NCI-H146 (cell line): ENCODE measurements at regions not wholly inside any gene's neighbourhood (a gene's known extent, or its start where the extent isn't known, plus 50 kb on each side); places are given as distances from the start of the nearest gene placed in this dataset.
"Not testable (repeated sequence)": the region's sequence is repeated elsewhere in the genome, so short reads cannot be mapped to it uniquely, and the experiment has no call there.

Experiments used
- DNase-seq: peaks from one replicate; lab custom pipeline; 2025; lab: John Stamatoyannopoulos, UW

- peak; percentile 91 for DNase-seq
Observed at GRCh38 chr6:63441266-63441956, 121.6 kb upstream of the LGSN start.

GRCh38 chr6:63442870-63443269 lies 123.1 kb upstream of the LGSN start:
- no peak for DNase-seq

- no peak for DNase-seq
Observed at GRCh38 chr6:63444768-63445167, 125.0 kb upstream of the LGSN start.

GRCh38 chr6:63446405-63446804 lies 125.9 kb upstream of the LOC128125822 start:
- DNase-seq = no peak

- no peak for DNase-seq
Observed at GRCh38 chr6:63447134-63447533, 125.1 kb upstream of the LOC128125822 start.

- DNase-seq = no peak
Observed at GRCh38 chr6:63448229-63448628, 124.1 kb upstream of the LOC128125822 start.

- DNase-seq = no peak
Observed at GRCh38 chr6:63449714-63450113, 122.6 kb upstream of the LOC128125822 start.

- DNase-seq = no peak
Observed at GRCh38 chr6:63451238-63451637, 121.0 kb upstream of the LOC128125822 start.

- DNase-seq = no peak
Observed at GRCh38 chr6:63452125-63452524, 120.2 kb upstream of the LOC128125822 start.

GRCh38 chr6:63456734-63457133 lies 115.5 kb upstream of the LOC128125822 start:
- no peak for DNase-seq

GRCh38 chr6:63458480-63459115 lies 113.7 kb upstream of the LOC128125822 start:
- no peak for DNase-seq

GRCh38 chr6:63459814-63460213 lies 112.5 kb upstream of the LOC128125822 start:
- DNase-seq = no peak

GRCh38 chr6:63460971-63461370 lies 111.3 kb upstream of the LOC128125822 start:
- DNase-seq = no peak

- DNase-seq = no peak
Observed at GRCh38 chr6:63464060-63464459, 108.2 kb upstream of the LOC128125822 start.

GRCh38 chr6:63465750-63466149 lies 106.5 kb upstream of the LOC128125822 start:
- no peak for DNase-seq

- DNase-seq = no peak
Observed at GRCh38 chr6:63466242-63466733, 106.0 kb upstream of the LOC128125822 start.

GRCh38 chr6:63467247-63467954 lies 104.9 kb upstream of the LOC128125822 start:
- no peak for DNase-seq

- not testable (repeated sequence) for DNase-seq
Observed at GRCh38 chr6:63471145-63471544, 101.1 kb upstream of the LOC128125822 start.

GRCh38 chr6:63471654-63472053 lies 100.6 kb upstream of the LOC128125822 start:
- no peak for DNase-seq

GRCh38 chr6:63475707-63476106 lies 96.6 kb upstream of the LOC128125822 start:
- DNase-seq = no peak

- no peak for DNase-seq
Observed at GRCh38 chr6:63476302-63476701, 96.0 kb upstream of the LOC128125822 start.

- DNase-seq = no peak
Observed at GRCh38 chr6:63477422-63478040, 94.7 kb upstream of the LOC128125822 start.

- no peak for DNase-seq
Observed at GRCh38 chr6:63478734-63479133, 93.5 kb upstream of the LOC128125822 start.
